BLaER1 (cell line): ENCODE measurements at regions not wholly inside any gene's neighbourhood (a gene's known extent, or its start where the extent isn't known, plus 50 kb on each side); places are given as distances from the start of the nearest gene placed in this dataset.

ENCODE experiments used
- H3K27ac ChIP-seq: shearing (Covaris generic); formaldehyde crosslinking; 2 replicates; pipeline ENCODE4 v1.8.1; 2022
- H3K27me3 ChIP-seq: shearing (Covaris generic); formaldehyde crosslinking; 2 replicates; pipeline ENCODE4 v1.8.1; 2022
- H3K36me3 ChIP-seq: shearing (Covaris generic); formaldehyde crosslinking; 2 replicates; pipeline ENCODE4 v1.8.1; 2022
- H3K4me1 ChIP-seq: shearing (Covaris generic); formaldehyde crosslinking; 2 replicates; pipeline ENCODE4 v1.8.1; 2022
- H3K4me2 ChIP-seq: shearing (Covaris generic); formaldehyde crosslinking; 2 replicates; pipeline ENCODE4 v1.8.1; 2022
- H3K4me3 ChIP-seq: shearing (Covaris generic); formaldehyde crosslinking; 2 replicates; pipeline ENCODE4 v1.8.1; 2022
- H3K9ac ChIP-seq: shearing (Covaris generic); formaldehyde crosslinking; 2 replicates; pipeline ENCODE4 v1.8.1; 2022
- H3K9me3 ChIP-seq: shearing (Covaris generic); formaldehyde crosslinking; 2 replicates; pipeline ENCODE4 v1.8.1; 2022
- H4K20me1 ChIP-seq: shearing (Covaris generic); formaldehyde crosslinking; 2 replicates; pipeline ENCODE4 v1.8.1; 2022
- Cebpa-rat ChIP-seq: shearing (Covaris generic); IDR thresholded peaks from 2 replicates; pipeline ENCODE4 v1.8.1; 2022

GRCh38 chr9:108184009-108184408, 671.8 kb downstream of the ACTL7B start:
- Histone ChIP-seq H4K20me1 (no peaks in the 10 kb centered on the region), H3K27me3 (no peaks in the 10 kb centered on the region), H3K27ac (no peak overlapping the region), H3K9me3 (no peaks in the 10 kb centered on the region), H3K4me1 (0 out of 2 replicates have a peak, but pooled peaks cover under 1% of the 10 kb centered on the region), H3K9ac (no peak overlapping the region), H3K4me3 (no peak overlapping the region), H3K36me3 (no peaks in the 10 kb centered on the region), H3K4me2 (no peak overlapping the region)
- no peak for TF ChIP-seq Cebpa-rat

GRCh38 chr9:108182950-108183381, 672.8 kb downstream of the ACTL7B start:
- H3K27me3 ChIP-seq: no peaks in the 10 kb centered on the region
- H3K9me3 ChIP-seq: no peaks in the 10 kb centered on the region
- H3K4me2 ChIP-seq: no peak overlapping the region
- H3K27ac ChIP-seq: no peak overlapping the region
- H3K36me3 ChIP-seq: no peaks in the 10 kb centered on the region
- H3K4me1 ChIP-seq: no peaks in the 10 kb centered on the region
- H3K9ac ChIP-seq: no peak overlapping the region
- no peak for TF ChIP-seq Cebpa-rat
- no peak overlapping the region for H3K4me3 ChIP-seq
- no peaks in the 10 kb centered on the region for H4K20me1 ChIP-seq

GRCh38 chr9:108182270-108182669, 673.5 kb downstream of the ACTL7B start:
- H3K9me3 ChIP-seq: no peaks in the 10 kb centered on the region
- H3K27ac ChIP-seq: no peak overlapping the region
- no peaks in the 10 kb centered on the region for H3K4me1 ChIP-seq
- no peak for TF ChIP-seq Cebpa-rat
- H3K36me3 ChIP-seq: no peaks in the 10 kb centered on the region
- H3K4me2 ChIP-seq: no peak overlapping the region
- H3K9ac ChIP-seq: no peak overlapping the region
- H4K20me1 ChIP-seq: no peaks in the 10 kb centered on the region
- H3K27me3 ChIP-seq: no peaks in the 10 kb centered on the region
- H3K4me3 ChIP-seq: no peak overlapping the region

GRCh38 chr9:108181441-108181840, 674.3 kb downstream of the ACTL7B start:
- no peaks in the 10 kb centered on the region for H3K4me1 ChIP-seq
- H3K4me2 ChIP-seq: no peak overlapping the region
- TF ChIP-seq Cebpa-rat: no peak

GRCh38 chr9:108180541-108180940, 675.2 kb downstream of the ACTL7B start:
- TF ChIP-seq Cebpa-rat: no peak
- H4K20me1 ChIP-seq: no peaks in the 10 kb centered on the region
- H3K4me1 ChIP-seq: no peaks in the 10 kb centered on the region
- H3K27me3 ChIP-seq: no peaks in the 10 kb centered on the region
- no peak overlapping the region for H3K4me2 ChIP-seq
- no peak overlapping the region for H3K27ac ChIP-seq
- H3K9me3 ChIP-seq: no peaks in the 10 kb centered on the region
- H3K4me3 ChIP-seq: no peak overlapping the region
- no peak overlapping the region for H3K9ac ChIP-seq
- H3K36me3 ChIP-seq: no peaks in the 10 kb centered on the region

More at GRCh38 chr9:108181441-108181840, 674.3 kb downstream of the ACTL7B start:
- no peaks in the 10 kb centered on the region for H3K9me3 ChIP-seq
- H3K9ac ChIP-seq: no peak overlapping the region
- no peak overlapping the region for H3K27ac ChIP-seq
- no peaks in the 10 kb centered on the region for H3K27me3 ChIP-seq
- no peaks in the 10 kb centered on the region for H4K20me1 ChIP-seq
- no peak overlapping the region for H3K4me3 ChIP-seq
- H3K36me3 ChIP-seq: no peaks in the 10 kb centered on the region

GRCh38 chr9:108178318-108178717, 677.5 kb downstream of the ACTL7B start:
- H3K4me3 ChIP-seq: no peak overlapping the region
- H3K4me1 ChIP-seq: 0 out of 2 replicates have a peak, but pooled peaks cover 8% of the 10 kb centered on the region
- H3K36me3 ChIP-seq: no peaks in the 10 kb centered on the region
- H3K27ac ChIP-seq: no peak overlapping the region
- H3K27me3 ChIP-seq: no peaks in the 10 kb centered on the region
- no peak for TF ChIP-seq Cebpa-rat
- H4K20me1 ChIP-seq: no peaks in the 10 kb centered on the region
- no peak overlapping the region for H3K9ac ChIP-seq
- H3K9me3 ChIP-seq: no peaks in the 10 kb centered on the region
- H3K4me2 ChIP-seq: no peak overlapping the region

GRCh38 chr9:108168236-108168850, 678.8 kb upstream of the KLF4 start:
- no peaks in the 10 kb centered on the region for H3K9me3 ChIP-seq
- no peaks in the 10 kb centered on the region for H4K20me1 ChIP-seq
- H3K27me3 ChIP-seq: no peaks in the 10 kb centered on the region
- H3K4me3 ChIP-seq: no peak overlapping the region
- no peaks in the 10 kb centered on the region for H3K4me1 ChIP-seq
- no peak for TF ChIP-seq Cebpa-rat
- no peak overlapping the region for H3K9ac ChIP-seq
- no peak overlapping the region for H3K27ac ChIP-seq
- H3K36me3 ChIP-seq: no peaks in the 10 kb centered on the region
- H3K4me2 ChIP-seq: no peak overlapping the region

- H3K9me3 ChIP-seq: no peaks in the 10 kb centered on the region
- no peak overlapping the region for H3K4me3 ChIP-seq
- H3K27me3 ChIP-seq: no peaks in the 10 kb centered on the region
- no peak overlapping the region for H3K9ac ChIP-seq
- TF ChIP-seq Cebpa-rat: no peak
- no peaks in the 10 kb centered on the region for H3K36me3 ChIP-seq
- H3K27ac ChIP-seq: no peak overlapping the region
- H3K4me1 ChIP-seq: no peaks in the 10 kb centered on the region
- H3K4me2 ChIP-seq: no peak overlapping the region
- no peaks in the 10 kb centered on the region for H4K20me1 ChIP-seq
Measured at GRCh38 chr9:108167136-108167900, 677.7 kb upstream of the KLF4 start.

GRCh38 chr9:108166519-108166918, 677.0 kb upstream of the KLF4 start:
- no peak for TF ChIP-seq Cebpa-rat
- Histone ChIP-seq H3K27ac (no peak overlapping the region), H3K9ac (no peak overlapping the region), H3K4me1 (no peaks in the 10 kb centered on the region), H3K36me3 (no peaks in the 10 kb centered on the region), H4K20me1 (no peaks in the 10 kb centered on the region), H3K27me3 (no peaks in the 10 kb centered on the region), H3K4me3 (no peak overlapping the region), H3K4me2 (no peak overlapping the region), H3K9me3 (no peaks in the 10 kb centered on the region)

- H3K27me3 ChIP-seq: no peaks in the 10 kb centered on the region
- H3K9me3 ChIP-seq: no peaks in the 10 kb centered on the region
- peaks cover 4% of the 10 kb centered on the region; the same call in 1 of the 2 replicates for H3K4me1 ChIP-seq
- no peak overlapping the region for H3K4me3 ChIP-seq
- no peak for TF ChIP-seq Cebpa-rat
- H3K36me3 ChIP-seq: no peaks in the 10 kb centered on the region
- no peak overlapping the region for H3K27ac ChIP-seq
- H4K20me1 ChIP-seq: no peaks in the 10 kb centered on the region
- no peak overlapping the region for H3K4me2 ChIP-seq
- H3K9ac ChIP-seq: no peak overlapping the region
Measured at GRCh38 chr9:108163321-108164005, 673.9 kb upstream of the KLF4 start.
